Body of pancreas (tissue), 4 donors: ENCODE measurements at regions not wholly inside any gene's neighbourhood (a gene's known extent, or its start where the extent isn't known, plus 50 kb on each side); places are given as distances from the start of the nearest gene placed in this dataset.

Source experiments
- ATAC-seq: fragments of 150-250 bp; one replicate; pipeline ENCODE4 v1.9.1; 2016
- DNase-seq, 4 donors: peaks; one replicate each; pipeline ENCODE4 v3.0.0-alpha.2; 2019
- H3K27ac ChIP-seq, 4 donors: fragments of 200-600 bp; sonication (generic); 1 replicate in 3 of 4; 2 replicates in 1 of 4; pipeline versions ENCODE4 v1.5.1 to v1.6.1; 2016 to 2019; ENCODE audit warnings: mild to moderate bottlenecking in 1 of 4, mixed read lengths in 1 of 4, moderate library complexity in 1 of 4
- H3K27me3 ChIP-seq, 2 donors: fragments of 200-600 bp; sonication (generic); one replicate each; pipeline ENCODE4 v1.6.0; 2016; ENCODE audit warnings: mild to moderate bottlenecking in 1 of 2
- H3K36me3 ChIP-seq, 2 donors: fragments of 200-600 bp; sonication (generic); replicated peaks in 1 of 2; 2 replicates each; pipeline ENCODE4 v1.5.1; 2016; ENCODE audit warnings: low read depth in 2 of 2; ENCODE audit not compliant: insufficient read depth in 1 of 2
- H3K4me1 ChIP-seq: fragments of 200-600 bp; sonication (generic); one replicate; pipeline ENCODE4 v1.6.0; 2016
- H3K4me3 ChIP-seq, 2 donors: fragments of 200-600 bp; sonication (generic); 1 replicate in 1 of 2; 2 replicates in 1 of 2; pipeline ENCODE4 v1.5.1; 2016 to 2019
- H3K9me3 ChIP-seq, 3 donors: fragments of 200-600 bp; sonication (generic); 1 replicate in 2 of 3; 2 replicates in 1 of 3; pipeline ENCODE4 v1.5.1; 2016
- CTCF ChIP-seq, 7 experiments: fragments of 450-650 bp in 4 of 7; fragments of 200-600 bp in 3 of 7; sonication (generic) in 3 of 7; IDR thresholded peaks; one replicate each; pipeline ENCODE4 v1.5.1; 2016 to 2019; ENCODE audit warnings: antibody characterized with exemption in 7 of 7
- POLR2A ChIP-seq, 3 donors: fragments of 450-650 bp; IDR thresholded peaks; one replicate each; pipeline ENCODE4 v1.6.1; 2016; ENCODE audit warnings: antibody characterized with exemption in 3 of 3, mild to moderate bottlenecking in 2 of 3
- WGBS, 2 donors: methylation state at CpG; one replicate each; pipeline ENCODE4 v1.1.5; 2017; 5-methylcytosine and 5-hydroxymethylcytosine counted together
- intact Hi-C: fragments of 100-400 bp; cut with DNase I; formaldehyde crosslinking; loops from one replicate; pipeline ENCODE4 v1.15.1; 2023

GRCh38 chr14:101477648-101478047 lies 83.6 kb upstream of the DIO3 start:
- H3K27ac ChIP-seq, result peak overlapping the region in 3 of 4 donors; percentile 88 to 95 (median 91)
- 44 to 65% methylated on average over 5 of the region's 5 CpGs for WGBS, 2 donors
- DNase-seq (no peak), ATAC-seq (no peak)
- H3K4me3 ChIP-seq, result no peak overlapping the region
- H3K4me1 ChIP-seq, result peaks cover 50% of the 10 kb centered on the region
- intact Hi-C loops, result no loop called here
- no peaks in the 10 kb centered on the region for H3K36me3 ChIP-seq
- H3K27me3 ChIP-seq, result no peaks in the 10 kb centered on the region
- no peak for TF ChIP-seq POLR2A (IDR thresholded peaks at IDR 0.05)
- no peak for TF ChIP-seq CTCF (IDR thresholded peaks at IDR 0.05)
- no peaks in the 10 kb centered on the region for H3K9me3 ChIP-seq

GRCh38 chr14:101478096-101478495 lies 83.2 kb upstream of the DIO3 start:
- WGBS, 2 donors, result 89 to 94% methylated on average over 13 of the region's 13 CpGs
- no peak overlapping the region for H3K27ac ChIP-seq
- H3K4me1 ChIP-seq, result peaks cover 50% of the 10 kb centered on the region
- intact Hi-C loops, result no loop called here
- DNase-seq, result peak in 2 of 4 donors; percentile 11 to 12
- no peaks in the 10 kb centered on the region for H3K36me3 ChIP-seq
- H3K4me3 ChIP-seq, result no peak overlapping the region
- TF ChIP-seq POLR2A (IDR thresholded peaks at IDR 0.05), result no peak
- TF ChIP-seq CTCF (IDR thresholded peaks at IDR 0.05), result no peak
- H3K27me3 ChIP-seq, result no peaks in the 10 kb centered on the region
- no peaks in the 10 kb centered on the region for H3K9me3 ChIP-seq
- no peak for ATAC-seq

- 94 to 98% methylated on average over 11 to 13 of the region's 13 CpGs for WGBS, 2 donors
- H3K36me3 ChIP-seq, result no peaks in the 10 kb centered on the region
- DNase-seq (peak in 3 of 4 donors; percentile 1 to 7 (median 6)), ATAC-seq (no peak)
- no peak overlapping the region for H3K4me3 ChIP-seq
- no peaks in the 10 kb centered on the region for H3K27me3 ChIP-seq
- TF ChIP-seq CTCF (IDR thresholded peaks at IDR 0.05) (no peak), POLR2A (IDR thresholded peaks at IDR 0.05) (no peak)
- H3K9me3 ChIP-seq, result no peaks in the 10 kb centered on the region
- no peak overlapping the region for H3K27ac ChIP-seq
- peaks cover 50% of the 10 kb centered on the region for H3K4me1 ChIP-seq
- intact Hi-C loops, result no loop called here
These were observed 82.4 kb upstream of the DIO3 start for GRCh38 chr14:101478796-101479410.

GRCh38 chr14:101480022-101480746 lies 81.1 kb upstream of the DIO3 start:
- Histone ChIP-seq H3K36me3 (no peaks in the 10 kb centered on the region), H3K27ac (peak overlapping the region in 2 of 4 donors; percentile 36 to 61), H3K4me3 (no peak overlapping the region), H3K9me3 (no peaks in the 10 kb centered on the region), H3K4me1 (peaks cover 44% of the 10 kb centered on the region), H3K27me3 (no peaks in the 10 kb centered on the region)
- DNase-seq (peak in 3 of 4 donors; percentile 1 to 5 (median 4)), ATAC-seq (no peak)
- intact Hi-C loops, result no loop called here
- TF ChIP-seq CTCF (IDR thresholded peaks at IDR 0.05) (no peak), POLR2A (IDR thresholded peaks at IDR 0.05) (no peak)
- 67 to 70% methylated on average over 12 of the region's 12 CpGs for WGBS, 2 donors
